K562 (cell line): ENCODE measurements at regions not wholly inside any gene's neighbourhood (a gene's known extent, or its start where the extent isn't known, plus 50 kb on each side); places are given as distances from the start of the nearest gene placed in this dataset.

ENCODE experiments used
- ATAC-seq: fragments of 200-7000 bp; cut with Tn5 transposase; 3 replicates; pipeline ENCODE4 v1.9.1; 2020; ENCODE audit warnings: moderate library complexity
- BruUV-seq: library from RNA; stranded (reverse); fragments of 400-500 nt; replicated peaks from 2 replicates; lab custom pipeline; 2021; lab: Mats Ljungman, UMichigan
- CTCF ChIA-PET: fragments of 300-600 bp; formaldehyde crosslinking; extraction: SDS; loops from one replicate; lab custom pipeline; 2021; ENCODE audit warnings: low intra/inter-chr PET ratio; lab: Yijun Ruan, JAX
- POLR2A ChIA-PET: fragments of 300-600, 350-650 bp; sonication (Branson Sonifier 250); formaldehyde crosslinking; extraction: SDS; loops from one replicate; lab custom pipeline; 2021; ENCODE audit warnings: antibody characterized with exemption, inconsistent platforms; lab: Yijun Ruan, JAX
- DNase-seq, 4 experiments: peaks; one replicate each; pipeline versions ENCODE4 v3.0.0 to v3.0.0-alpha.2; 2011 to 2018; ENCODE audit warnings: low spot score in 3 of 4, mixed read lengths in 3 of 4; ENCODE audit errors: extremely low read depth in 1 of 4
- FAIRE-seq: peaks from 2 replicates; lab custom pipeline; 2011; peaks lifted over from hg19 to GRCh38; lab: Jason Lieb, UNC
- H2AFZ ChIP-seq: 2 replicates; pipeline ENCODE4 v1.6.0; 2011; ENCODE audit warnings: low read depth, low read length, control low read depth, inconsistent platforms
- H3K27ac ChIP-seq: fragments of 200-600 bp; 3 replicates; pipeline ENCODE4 v1.8.0; 2011; ENCODE audit warnings: low read depth, mild to moderate bottlenecking, control low read depth, inconsistent platforms, low read length, moderate library complexity, mixed read lengths; ENCODE audit errors: extremely low read depth
- H3K27me3 ChIP-seq, 2 experiments: fragments of 300-600 bp in 1 of 2; 2 replicates in 1 of 2; 3 replicates in 1 of 2; pipeline versions ENCODE4 v1.6.0 to v1.8.0; 2011; ENCODE audit warnings: inconsistent platforms in 2 of 2, low read length in 2 of 2, mild to moderate bottlenecking in 1 of 2, mixed read lengths in 1 of 2, moderate library complexity in 1 of 2; ENCODE audit not compliant: control insufficient read depth in 2 of 2, insufficient read depth in 2 of 2
- H3K36me3 ChIP-seq: fragments of 300-600 bp; 3 replicates; pipeline ENCODE4 v1.8.0; 2011; ENCODE audit warnings: mild to moderate bottlenecking, low read length, inconsistent platforms; ENCODE audit not compliant: control insufficient read depth, insufficient read depth
- H3K4me1 ChIP-seq, 2 experiments: fragments of 200-600 bp in 1 of 2; replicated peaks in 1 of 2; 2 replicates in 1 of 2; 3 replicates in 1 of 2; pipeline versions ENCODE4 v1.5.1 to v1.8.0; 2011; ENCODE audit warnings: inconsistent platforms in 2 of 2, low read length in 2 of 2, mild to moderate bottlenecking in 1 of 2, mixed read lengths in 1 of 2, moderate library complexity in 1 of 2; ENCODE audit not compliant: control insufficient read depth in 2 of 2, insufficient read depth in 2 of 2
- H3K4me2 ChIP-seq: 2 replicates; pipeline ENCODE4 v1.6.1; 2011; ENCODE audit warnings: low read length, control low read depth, inconsistent platforms, mixed read lengths; ENCODE audit not compliant: insufficient read depth
- H3K4me3 ChIP-seq: fragments of 200-600 bp; sonication (generic), shearing (Covaris generic); 2 replicates; pipeline ENCODE4 v1.5.1; 2016; ENCODE audit warnings: control low read depth, inconsistent platforms
- H3K79me2 ChIP-seq: fragments of 200-600 bp; 3 replicates; pipeline ENCODE4 v1.8.0; 2011; ENCODE audit warnings: low read length, inconsistent platforms; ENCODE audit not compliant: control insufficient read depth, insufficient read depth
- H3K9ac ChIP-seq, 2 experiments: 2 replicates each; pipeline versions ENCODE4 v1.6.0 to v1.6.1; 2011; ENCODE audit warnings: low read depth in 2 of 2, low read length in 2 of 2, control low read depth in 1 of 2, inconsistent platforms in 1 of 2, mild to moderate bottlenecking in 1 of 2, mixed read lengths in 1 of 2; ENCODE audit not compliant: insufficient read depth in 1 of 2
- H3K9me1 ChIP-seq: one replicate; pipeline ENCODE4 v1.6.0; 2011; ENCODE audit warnings: inconsistent platforms, mild to moderate bottlenecking, low read length, moderate library complexity; ENCODE audit not compliant: control insufficient read depth, insufficient read depth
- H3K9me3 ChIP-seq: replicated peaks from 2 replicates; pipeline ENCODE4 v1.5.1; 2011; ENCODE audit warnings: low read depth, low read length, inconsistent platforms; ENCODE audit not compliant: control insufficient read depth, insufficient read depth
- H4K20me1 ChIP-seq: replicated peaks from 2 replicates; pipeline ENCODE4 v1.6.1; 2011; ENCODE audit warnings: low read length, inconsistent platforms, mixed read lengths; ENCODE audit not compliant: control insufficient read depth, insufficient read depth
- AFF4 ChIP-seq: sonication (generic); formaldehyde crosslinking; IDR thresholded peaks from 2 replicates; pipeline ENCODE4 v1.8.0; 2023; ENCODE audit warnings: mild to moderate bottlenecking, missing genetic modification reagents
- EHMT2 ChIP-seq: fragments of 450-650 bp; IDR thresholded peaks from 2 replicates; pipeline ENCODE4 v1.6.1; 2018; ENCODE audit warnings: antibody characterized with exemption
- ETS1 ChIP-seq: conservative IDR thresholded peaks from 2 replicates; pipeline ENCODE4 v1.6.1; 2011; ENCODE audit warnings: low read depth, mild to moderate bottlenecking, low read length; ENCODE audit not compliant: control insufficient read depth
- HDAC6 ChIP-seq: IDR thresholded peaks from 2 replicates; pipeline ENCODE4 v1.6.1; 2012; ENCODE audit warnings: low read depth, mild to moderate bottlenecking, control low read depth, inconsistent platforms, low read length, moderate library complexity
- HEY1 ChIP-seq: fragments of 250-450 bp; sonication (Bioruptor Pico); IDR thresholded peaks from 2 replicates; pipeline ENCODE4 v1.5.0; 2020; ENCODE audit warnings: mild to moderate bottlenecking, moderate library complexity, borderline replicate concordance
- JUN ChIP-seq, 2 experiments: sonication (generic) in 1 of 2; formaldehyde crosslinking in 1 of 2; IDR thresholded peaks; 2 replicates each; pipeline versions ENCODE4 v1.6.1 to v1.8.0; 2012 to 2022; ENCODE audit warnings: borderline replicate concordance in 2 of 2, mild to moderate bottlenecking in 2 of 2, improper control_type of control experiment in 1 of 2, low read depth in 1 of 2, low read length in 1 of 2, missing genetic modification reagents in 1 of 2
- NRF1 ChIP-seq, 2 experiments: fragments of 450-650 bp; IDR thresholded peaks in 1 of 2; conservative IDR thresholded peaks in 1 of 2; 2 replicates each; pipeline ENCODE4 v1.6.1; 2014; ENCODE audit warnings: mild to moderate bottlenecking in 2 of 2
- SETDB1 ChIP-seq: IDR thresholded peaks from one replicate; pipeline ENCODE4 v1.6.1; 2012; ENCODE audit warnings: low read length, control low read depth, inconsistent platforms
- SMARCA5 ChIP-seq: fragments of 450-650 bp; IDR thresholded peaks from 2 replicates; pipeline ENCODE4 v1.6.1; 2016
- SOX6 ChIP-seq: fragments of 450-650 bp; IDR thresholded peaks from 2 replicates; pipeline ENCODE4 v1.6.1; 2014; ENCODE audit warnings: mild to moderate bottlenecking
- STAG1 ChIP-seq: sonication (generic); formaldehyde crosslinking; IDR thresholded peaks from 2 replicates; pipeline ENCODE4 v1.5.0; 2020; ENCODE audit warnings: missing genetic modification reagents, borderline replicate concordance
- THRA ChIP-seq: fragments of 450-650 bp; IDR thresholded peaks from 2 replicates; pipeline ENCODE4 v1.6.1; 2017; ENCODE audit warnings: mild to moderate bottlenecking, moderate library complexity
- ZBTB33 ChIP-seq: sonication (generic); formaldehyde crosslinking; IDR thresholded peaks from 2 replicates; pipeline ENCODE4 v1.8.1; 2023; ENCODE audit warnings: mild to moderate bottlenecking, missing genetic modification reagents
- ZFPM2 ChIP-seq: fragments of 250-450 bp; sonication (Bioruptor Pico); IDR thresholded peaks from 2 replicates; pipeline ENCODE4 v1.5.1; 2022; ENCODE audit warnings: mild to moderate bottlenecking
- ZNF431 ChIP-seq: sonication (generic); formaldehyde crosslinking; IDR thresholded peaks from 2 replicates; pipeline ENCODE4 v1.8.0; 2022; ENCODE audit warnings: mild to moderate bottlenecking, missing genetic modification reagents
- ZNF764 ChIP-seq: fragments of 250-450 bp; sonication (Bioruptor Pico); IDR thresholded peaks from 2 replicates; pipeline ENCODE4 v1.4.0; 2020; ENCODE audit warnings: low read depth, mild to moderate bottlenecking, moderate library complexity
- whole genome bisulfite sequencing: fragments of 100-300 bp; shearing (Covaris generic); methylation state at CpG from one replicate; pipeline ENCODE4 v1.1.6; 2016; ENCODE audit warnings: low coverage, mixed read lengths; ENCODE audit not compliant: insufficient coverage; ENCODE audit errors: missing lambda C conversion rate; 5-methylcytosine and 5-hydroxymethylcytosine counted together
- in situ Hi-C: fragments of 300-500 bp; cut with MboI; formaldehyde crosslinking; loops from 4 replicates; pipeline ENCODE4 v1.15.0; 2018; ENCODE audit warnings: inconsistent platforms, mixed read lengths
- intact Hi-C: fragments of 100-400 bp; cut with micrococcal nuclease; formaldehyde crosslinking; loops from 2 replicates; pipeline ENCODE4 v1.14.2; 2022

- Histone ChIP-seq H3K27ac (no peak overlapping the region), H3K4me1 (no peaks in the 10 kb centered on the region), H3K9me3 (no peaks in the 10 kb centered on the region), H3K4me2 (no peak overlapping the region), H3K27me3 (no peaks in the 10 kb centered on the region), H2AFZ (no peak overlapping the region), H3K9me1 (no peaks in the 10 kb centered on the region), H4K20me1 (no peaks in the 10 kb centered on the region), H3K4me3 (no peak overlapping the region), H3K9ac (no peak overlapping the region), H3K36me3 (no peaks in the 10 kb centered on the region), H3K79me2 (no peaks in the 10 kb centered on the region)
- ChIA-PET POLR2A (no interaction called here), CTCF (no interaction called here)
- no peak for DNase-seq
- no TSS peak for BruUV-seq
- no peak for TF ChIP-seq ZNF431 (CRISPR knock-in tag)
- no peak for TF ChIP-seq JUN (IDR thresholded peaks at IDR 0.05; ENCODE audit: borderline replicate concordance, low read depth, low read length)
- no peak for TF ChIP-seq JUN (CRISPR knock-in tag; IDR thresholded peaks at IDR 0.05; ENCODE audit: borderline replicate concordance)
- no peak for TF ChIP-seq THRA
- no peak for TF ChIP-seq ZFPM2 (CRISPR knock-in tag)
- TF ChIP-seq ZNF764 (CRISPR knock-in tag), result no peak
- no peak for TF ChIP-seq SMARCA5
- TF ChIP-seq ETS1, result no peak
- TF ChIP-seq HDAC6, result no peak
- TF ChIP-seq STAG1 (CRISPR knock-in tag), result no peak
- TF ChIP-seq ZBTB33 (CRISPR knock-in tag), result no peak
- no peak for TF ChIP-seq SETDB1
- TF ChIP-seq AFF4, result no peak
- TF ChIP-seq NRF1 (conservative IDR thresholded peaks at IDR 0.05 in 1 of 2, IDR thresholded peaks at IDR 0.05 in 1 of 2), result no peak
- no peak for TF ChIP-seq SOX6
- no peak for TF ChIP-seq EHMT2
- TF ChIP-seq HEY1, result no peak
- ATAC-seq, result no peak
- FAIRE-seq, result no peak
- in situ Hi-C loops (no loop called here), intact Hi-C loops (no loop called here)
- 0% methylated on average over 2 of the region's 2 CpGs for WGBS
These were observed 462.8 kb downstream of the ISL1 start for GRCh38 chr5:51846015-51846414.
